ENCODE measurements at regions not wholly inside any gene's neighbourhood (a gene's known extent, or its start where the extent isn't known, plus 50 kb on each side); places are given as distances from the start of the nearest gene placed in this dataset.

GRCh38 chr7:45324683-45325237 lies 167.2 kb downstream of the RAMP3 start:
- no peaks in the 10 kb centered on the region for H3K36me3 ChIP-seq (ENCODE audit: control insufficient read depth in 2 of 2, insufficient read depth in 2 of 2, low read length in 1 of 2)
- no peaks in the 10 kb centered on the region for H3K4me1 ChIP-seq (ENCODE audit: control insufficient read depth, insufficient read depth, low read length)
- no peak for FAIRE-seq
- H3K9ac ChIP-seq (ENCODE audit: control insufficient read depth, insufficient read depth, low read length), result no peak overlapping the region
- intact Hi-C loops (cut with micrococcal nuclease; ENCODE audit: unreplicated experiment), result no loop called here
- no peak overlapping the region for H2AFZ ChIP-seq (ENCODE audit: control insufficient read depth, low read depth, low read length)
- POLR2A ChIA-PET, result no interaction called here
- no peak for DNase-seq (ENCODE audit: low read depth, low spot score)
- no peaks in the 10 kb centered on the region for H4K20me1 ChIP-seq (ENCODE audit: control insufficient read depth, insufficient read depth)
- H3K27me3 ChIP-seq (replicated peaks in 1 of 2; ENCODE audit: control insufficient read depth in 2 of 2, insufficient read depth in 2 of 2, low read length in 1 of 2), result no peaks in the 10 kb centered on the region
- no peaks in the 10 kb centered on the region for H3K9me3 ChIP-seq (replicated peaks; ENCODE audit: control insufficient read depth, insufficient read depth, low read length)
- RAD21 ChIA-PET (ENCODE audit: unreplicated experiment), result no interaction called here
- H3K79me2 ChIP-seq (ENCODE audit: control insufficient read depth, insufficient read depth, low read length), result no peaks in the 10 kb centered on the region
- H3K4me3 ChIP-seq, result no peak overlapping the region
- in situ Hi-C loops (cut with MboI), result no loop called here
- 8% methylated on average over 4 of the region's 4 CpGs for WGBS (ENCODE audit: insufficient coverage, insufficient replicate concordance, low lambda C conversion rate, missing lambda C conversion rate)
- CTCF ChIA-PET, result no interaction called here
- BruUV-seq (replicated peaks), result no TSS peak
- SMC1A ChIA-PET (ENCODE audit: uncharacterized antibody, unreplicated experiment), result no interaction called here
- TF ChIP-seq NFYA (IDR thresholded peaks at IDR 0.05; ENCODE audit: borderline replicate concordance, low read depth, low read length) (no peak), CHD4 (IDR thresholded peaks at IDR 0.05) (no peak), BCL3 (IDR thresholded peaks at IDR 0.05; ENCODE audit: borderline replicate concordance, insufficient read depth, low read depth, low read length, poor library complexity, severe bottlenecking) (no peak)
- no peak overlapping the region for H3K27ac ChIP-seq (ENCODE audit: control insufficient read depth, insufficient read depth)
- no peak for ATAC-seq
- no peak overlapping the region for H3K4me2 ChIP-seq (ENCODE audit: control insufficient read depth, insufficient read depth)

GRCh38 chr7:45325378-45325777 lies 167.8 kb downstream of the RAMP3 start:
- ATAC-seq (no peak), FAIRE-seq (no peak), DNase-seq (ENCODE audit: low read depth, low spot score) (no peak)
- H3K27me3 ChIP-seq (replicated peaks in 1 of 2; ENCODE audit: control insufficient read depth in 2 of 2, insufficient read depth in 2 of 2, low read length in 1 of 2), result no peaks in the 10 kb centered on the region
- CTCF ChIA-PET, result no interaction called here
- H3K27ac ChIP-seq (ENCODE audit: control insufficient read depth, insufficient read depth), result no peak overlapping the region
- no peaks in the 10 kb centered on the region for H3K36me3 ChIP-seq (ENCODE audit: control insufficient read depth in 2 of 2, insufficient read depth in 2 of 2, low read length in 1 of 2)
- RAD21 ChIA-PET (ENCODE audit: unreplicated experiment), result no interaction called here
- no peaks in the 10 kb centered on the region for H3K9me3 ChIP-seq (replicated peaks; ENCODE audit: control insufficient read depth, insufficient read depth, low read length)
- WGBS (ENCODE audit: insufficient coverage, insufficient replicate concordance, low lambda C conversion rate, missing lambda C conversion rate), result 39% methylated on average over 3 of the region's 3 CpGs
- no peak overlapping the region for H3K9ac ChIP-seq (ENCODE audit: control insufficient read depth, insufficient read depth, low read length)
- intact Hi-C loops (cut with micrococcal nuclease; ENCODE audit: unreplicated experiment), result no loop called here
- H3K79me2 ChIP-seq (ENCODE audit: control insufficient read depth, insufficient read depth, low read length), result no peaks in the 10 kb centered on the region
- no peak overlapping the region for H3K4me3 ChIP-seq
- in situ Hi-C loops (cut with MboI), result no loop called here
- H2AFZ ChIP-seq (ENCODE audit: control insufficient read depth, low read depth, low read length), result no peak overlapping the region
- H3K4me2 ChIP-seq (ENCODE audit: control insufficient read depth, insufficient read depth), result no peak overlapping the region
- SMC1A ChIA-PET (ENCODE audit: uncharacterized antibody, unreplicated experiment), result no interaction called here
- POLR2A ChIA-PET, result no interaction called here
- no peaks in the 10 kb centered on the region for H4K20me1 ChIP-seq (ENCODE audit: control insufficient read depth, insufficient read depth)
- no peak for TF ChIP-seq TARDBP (IDR thresholded peaks at IDR 0.05; ENCODE audit: borderline replicate concordance)
- no peak for TF ChIP-seq CHD2 (IDR thresholded peaks at IDR 0.05; ENCODE audit: borderline replicate concordance, low read depth, low read length)
- TF ChIP-seq E2F8 (IDR thresholded peaks at IDR 0.05; ENCODE audit: low read depth, partially characterized antibody), result no peak
- no peak for TF ChIP-seq SRF (IDR thresholded peaks at IDR 0.05; ENCODE audit: low read depth in 2 of 2, low read length in 2 of 2)
- no peaks in the 10 kb centered on the region for H3K4me1 ChIP-seq (ENCODE audit: control insufficient read depth, insufficient read depth, low read length)
- BruUV-seq (replicated peaks), result no TSS peak

All from GM12878 (cell line).